H1 (cell line): ENCODE measurements at regions not wholly inside any gene's neighbourhood (a gene's known extent, or its start where the extent isn't known, plus 50 kb on each side); places are given as distances from the start of the nearest gene placed in this dataset.

ENCODE experiments used
- CTCF ChIA-PET: fragments of 300-600 bp; sonication (Branson Sonifier 250); formaldehyde crosslinking; loops from one replicate; lab custom pipeline; 2021; ENCODE audit not compliant: partially characterized antibody; lab: Charles Lee
- POLR2A ChIA-PET: fragments of 300-600 bp; sonication (Branson Sonifier 250); formaldehyde crosslinking; loops from one replicate; lab custom pipeline; 2021; ENCODE audit warnings: inconsistent platforms; ENCODE audit not compliant: partially characterized antibody; lab: Charles Lee
- DNase-seq, 2 experiments: peaks; one replicate each; pipeline versions ENCODE4 v3.0.0 to v3.0.0-alpha.2; 2010 to 2022; ENCODE audit warnings: low spot score in 2 of 2, low read depth in 1 of 2, mixed read lengths in 1 of 2
- FAIRE-seq: peaks from 2 replicates; lab custom pipeline; 2011; peaks lifted over from hg19 to GRCh38; lab: Jason Lieb, UNC
- H2AFZ ChIP-seq: 2 replicates; pipeline ENCODE4 v1.8.1; 2012; ENCODE audit warnings: low read length, inconsistent platforms
- H2AK5ac ChIP-seq: 2 replicates; pipeline ENCODE4 v1.6.1; 2013; ENCODE audit warnings: low read depth, low read length
- H2BK120ac ChIP-seq: replicated peaks from 2 replicates; pipeline ENCODE3; 2013; ENCODE audit warnings: low read depth, low read length, inconsistent platforms
- H2BK12ac ChIP-seq: 2 replicates; pipeline ENCODE4 v1.6.1; 2013; ENCODE audit warnings: low read depth, low read length
- H2BK15ac ChIP-seq: 2 replicates; pipeline ENCODE4 v1.6.1; 2013; ENCODE audit warnings: low read length
- H2BK20ac ChIP-seq: 2 replicates; pipeline ENCODE4 v1.6.1; 2013; ENCODE audit warnings: low read length
- H2BK5ac ChIP-seq: 2 replicates; pipeline ENCODE4 v1.6.1; 2013; ENCODE audit warnings: low read depth, low read length
- H3K14ac ChIP-seq: 2 replicates; pipeline ENCODE4 v1.6.1; 2013; ENCODE audit warnings: inconsistent platforms; ENCODE audit not compliant: insufficient read length
- H3K18ac ChIP-seq: 2 replicates; pipeline ENCODE4 v1.6.1; 2013; ENCODE audit warnings: low read length; ENCODE audit errors: extremely low read depth
- H3K23ac ChIP-seq: 2 replicates; pipeline ENCODE4 v1.6.1; 2013; ENCODE audit warnings: inconsistent platforms; ENCODE audit not compliant: insufficient read length
- H3K23me2 ChIP-seq: 2 replicates; pipeline ENCODE4 v1.6.1; 2013; ENCODE audit warnings: low read depth, low read length
- H3K27ac ChIP-seq: 2 replicates; pipeline ENCODE4 v1.6.1; 2011; ENCODE audit warnings: low read depth, low read length, inconsistent platforms
- H3K27me3 ChIP-seq, 4 experiments: replicated peaks in 1 of 4; 1 replicate in 1 of 4; 2 replicates in 3 of 4; pipeline versions ENCODE4 v1.6.1 to v1.8.1; 2011 to 2013; ENCODE audit warnings: low read length in 3 of 4, mild to moderate bottlenecking in 3 of 4, inconsistent platforms in 2 of 4, mixed read lengths in 2 of 4, moderate library complexity in 1 of 4; ENCODE audit not compliant: control insufficient read depth in 3 of 4, insufficient read depth in 3 of 4; ENCODE audit errors: extremely low read depth in 1 of 4
- H3K36me3 ChIP-seq, 4 experiments: 2 replicates each; pipeline versions ENCODE4 v1.6.1 to v1.8.1; 2011 to 2013; ENCODE audit warnings: mild to moderate bottlenecking in 4 of 4, low read length in 3 of 4, moderate library complexity in 2 of 4, control low read depth in 1 of 4, inconsistent platforms in 1 of 4; ENCODE audit not compliant: insufficient read depth in 4 of 4, control insufficient read depth in 2 of 4
- H3K4ac ChIP-seq: replicated peaks from 2 replicates; pipeline ENCODE3; 2013; ENCODE audit warnings: low read length, low read depth, mixed read lengths, inconsistent platforms; ENCODE audit not compliant: insufficient read length
- H3K4me1 ChIP-seq, 4 experiments: replicated peaks in 1 of 4; 1 replicate in 1 of 4; 2 replicates in 3 of 4; pipeline versions ENCODE4 v1.6.1 to v1.8.1; 2011 to 2013; ENCODE audit warnings: low read length in 3 of 4, inconsistent platforms in 2 of 4, mixed read lengths in 1 of 4; ENCODE audit not compliant: insufficient read depth in 4 of 4, control insufficient read depth in 3 of 4
- H3K4me2 ChIP-seq, 2 experiments: 2 replicates each; pipeline versions ENCODE4 v1.6.1 to v1.8.1; 2011 to 2013; ENCODE audit warnings: low read depth in 2 of 2, low read length in 2 of 2, control low read depth in 1 of 2, inconsistent platforms in 1 of 2, mild to moderate bottlenecking in 1 of 2; ENCODE audit not compliant: insufficient read depth in 1 of 2
- H3K4me3 ChIP-seq, 4 experiments: fragments of 200-600, 300-600 bp in 1 of 4; sonication (generic), shearing (Covaris generic), sonication (Bioruptor Twin) in 1 of 4; 2 replicates each; pipeline versions ENCODE4 v1.5.1 to v1.8.1; 2011 to 2016; ENCODE audit warnings: low read length in 4 of 4, low read depth in 3 of 4, control low read depth in 2 of 4, inconsistent platforms in 2 of 4, mild to moderate bottlenecking in 2 of 4, mixed read lengths in 1 of 4, moderate library complexity in 1 of 4; ENCODE audit not compliant: insufficient read depth in 2 of 4; ENCODE audit errors: extremely low read depth in 1 of 4
- H3K56ac ChIP-seq: replicated peaks from 2 replicates; pipeline ENCODE3; 2013; ENCODE audit warnings: low read depth, mild to moderate bottlenecking, mixed read lengths, low read length, inconsistent platforms; ENCODE audit not compliant: insufficient read length
- H3K79me1 ChIP-seq: 2 replicates; pipeline ENCODE4 v1.6.1; 2013; ENCODE audit warnings: low read depth, low read length, control low read depth
- H3K79me2 ChIP-seq, 2 experiments: 2 replicates each; pipeline versions ENCODE4 v1.6.1 to v1.8.1; 2012 to 2013; ENCODE audit warnings: low read length in 2 of 2, mild to moderate bottlenecking in 2 of 2, inconsistent platforms in 1 of 2; ENCODE audit not compliant: insufficient read depth in 2 of 2, control insufficient read depth in 1 of 2
- H3K9ac ChIP-seq, 4 experiments: replicated peaks in 1 of 4; 1 replicate in 1 of 4; 2 replicates in 3 of 4; pipeline versions ENCODE4 v1.6.1 to v1.8.1; 2011 to 2013; ENCODE audit warnings: low read depth in 3 of 4, low read length in 3 of 4, control low read depth in 2 of 4, mild to moderate bottlenecking in 2 of 4, moderate library complexity in 2 of 4, inconsistent platforms in 1 of 4; ENCODE audit errors: extremely low read depth in 1 of 4
- H3K9me3 ChIP-seq, 2 experiments: 2 replicates each; pipeline versions ENCODE4 v1.6.1 to v1.8.1; 2012 to 2013; ENCODE audit warnings: mild to moderate bottlenecking in 2 of 2, moderate library complexity in 2 of 2, control low read depth in 1 of 2, inconsistent platforms in 1 of 2, low read depth in 1 of 2, low read length in 1 of 2, mixed read lengths in 1 of 2; ENCODE audit not compliant: insufficient read depth in 2 of 2
- H4K20me1 ChIP-seq, 2 experiments: replicated peaks in 1 of 2; 2 replicates each; pipeline versions ENCODE3 to v1.8.1; 2011 to 2013; ENCODE audit warnings: inconsistent platforms in 2 of 2, low read length in 2 of 2, mild to moderate bottlenecking in 1 of 2; ENCODE audit not compliant: insufficient read depth in 2 of 2, control insufficient read depth in 1 of 2
- H4K5ac ChIP-seq: 2 replicates; pipeline ENCODE4 v1.6.1; 2013; ENCODE audit warnings: low read length, low read depth, mixed read lengths, inconsistent platforms; ENCODE audit not compliant: insufficient read length
- H4K8ac ChIP-seq: 2 replicates; pipeline ENCODE4 v1.8.0; 2013; ENCODE audit warnings: mild to moderate bottlenecking, moderate library complexity, low read length, inconsistent platforms; ENCODE audit not compliant: insufficient read depth; ENCODE audit errors: extremely low read depth
- H4K91ac ChIP-seq: replicated peaks from 2 replicates; pipeline ENCODE3; 2013; ENCODE audit warnings: low read length, mixed read lengths, inconsistent platforms; ENCODE audit not compliant: insufficient read length
- CBX8 ChIP-seq: fragments of 300-800, 300-1000 bp; sonication (generic); IDR thresholded peaks from 2 replicates; pipeline ENCODE4 v1.7.1; 2016; ENCODE audit warnings: low read depth, low read length, borderline replicate concordance
- GTF2F1 ChIP-seq: IDR thresholded peaks from 2 replicates; pipeline ENCODE4 v1.6.1; 2012; ENCODE audit warnings: low read depth, low read length, improper control_type of control experiment, borderline replicate concordance
- NANOG ChIP-seq: IDR thresholded peaks from 2 replicates; pipeline ENCODE4 v1.6.1; 2011; ENCODE audit warnings: low read length, low read depth, mild to moderate bottlenecking, inconsistent platforms; ENCODE audit not compliant: insufficient read depth, poor library complexity, severe bottlenecking
- POLR2AphosphoS5 ChIP-seq: IDR thresholded peaks from 2 replicates; pipeline ENCODE4 v1.6.1; 2011; ENCODE audit warnings: low read depth, low read length
- POU5F1 ChIP-seq: IDR thresholded peaks from 2 replicates; pipeline ENCODE4 v1.6.1; 2011; ENCODE audit warnings: low read depth, mild to moderate bottlenecking, low read length, moderate library complexity
- RBBP5 ChIP-seq: IDR thresholded peaks from 2 replicates; pipeline ENCODE4 v1.7.1; 2012; ENCODE audit warnings: low read depth, mild to moderate bottlenecking, inconsistent platforms, low read length, moderate library complexity, borderline replicate concordance
- RXRA ChIP-seq: IDR thresholded peaks from 2 replicates; pipeline ENCODE4 v1.6.1; 2011; ENCODE audit warnings: low read depth, mild to moderate bottlenecking, low read length, moderate library complexity; ENCODE audit not compliant: insufficient read depth
- SIX5 ChIP-seq: IDR thresholded peaks from 2 replicates; pipeline ENCODE4 v1.6.1; 2011; ENCODE audit warnings: mild to moderate bottlenecking, low read depth, low read length
- SP1 ChIP-seq: IDR thresholded peaks from 2 replicates; pipeline ENCODE4 v1.6.1; 2011; ENCODE audit warnings: low read depth, low read length
- SP2 ChIP-seq: IDR thresholded peaks from 2 replicates; pipeline ENCODE4 v1.6.1; 2012; ENCODE audit warnings: mild to moderate bottlenecking, low read length, inconsistent platforms
- SRF ChIP-seq: IDR thresholded peaks from 2 replicates; pipeline ENCODE4 v1.6.1; 2011; ENCODE audit warnings: mild to moderate bottlenecking, low read depth, low read length, moderate library complexity
- TAF7 ChIP-seq: optimal IDR thresholded peaks from 2 replicates; pipeline ENCODE3; 2011; ENCODE audit warnings: low read depth, mild to moderate bottlenecking, inconsistent platforms, low read length, moderate library complexity, borderline replicate concordance
- TCF12 ChIP-seq: IDR thresholded peaks from 2 replicates; pipeline ENCODE4 v1.6.1; 2011; ENCODE audit warnings: low read depth, mild to moderate bottlenecking, low read length
- ZNF274 ChIP-seq: IDR thresholded peaks from 2 replicates; pipeline ENCODE4 v1.7.0; 2012; ENCODE audit warnings: low read length, borderline replicate concordance; ENCODE audit errors: extremely low read depth
- WGBS, 2 experiments: shearing (Covaris generic) in 1 of 2; methylation state at CpG; one replicate each; pipeline versions ENCODE4 v1.1.6 to v1.1.7; 2013 to 2015; ENCODE audit warnings: low lambda C conversion rate in 2 of 2, mixed read lengths in 2 of 2, inconsistent platforms in 1 of 2, low coverage in 1 of 2, missing lambda C conversion rate in 1 of 2; ENCODE audit not compliant: insufficient replicate concordance in 2 of 2, insufficient coverage in 1 of 2, insufficient read length in 1 of 2; ENCODE audit errors: extremely low coverage in 1 of 2, missing lambda C conversion rate in 1 of 2; 5-methylcytosine and 5-hydroxymethylcytosine counted together
- TF ChIP-seq, protein P1 (sequence below): IDR thresholded peaks from 2 replicates; pipeline ENCODE4 v1.6.1; 2011; ENCODE audit warnings: low read length, improper control_type of control experiment

DNA sequence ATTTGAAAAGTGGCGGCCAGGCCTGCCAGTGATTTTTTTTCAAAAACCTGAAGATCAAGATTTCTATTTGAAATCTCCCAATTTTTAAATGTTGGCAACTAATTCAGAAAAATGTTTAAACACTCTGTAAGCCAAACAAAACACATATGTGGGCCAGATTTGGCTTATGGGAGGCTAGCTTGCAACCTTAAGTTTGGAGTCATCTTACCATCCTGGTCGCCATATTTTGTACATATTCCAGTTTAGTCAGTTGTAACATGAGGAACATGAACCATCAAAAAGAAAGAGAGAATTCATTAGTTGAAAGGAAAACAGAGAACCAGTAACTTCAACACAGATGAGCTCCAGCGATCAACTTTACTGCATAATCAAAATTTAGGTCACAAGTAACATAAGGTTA, 115.4 kb downstream of the TMEM26 start:
- no peaks in the 10 kb centered on the region for H3K4me1 ChIP-seq
- H3K14ac ChIP-seq = no peak overlapping the region
- no peak overlapping the region for H2BK20ac ChIP-seq
- H3K4me2 ChIP-seq = no peak overlapping the region
- H3K9me3 ChIP-seq = no peaks in the 10 kb centered on the region
- no peak overlapping the region for H3K4ac ChIP-seq
- CTCF ChIA-PET = no interaction called here
- H2BK5ac ChIP-seq = no peak overlapping the region
- H3K18ac ChIP-seq = no peak overlapping the region
- no peaks in the 10 kb centered on the region for H4K20me1 ChIP-seq
- no peak overlapping the region for H2AK5ac ChIP-seq
- H3K36me3 ChIP-seq = no peaks in the 10 kb centered on the region
- H3K79me2 ChIP-seq = no peaks in the 10 kb centered on the region
- H3K4me3 ChIP-seq = no peak overlapping the region
- no peaks in the 10 kb centered on the region for H3K27me3 ChIP-seq
- H2BK120ac ChIP-seq = no peak overlapping the region
- no peak overlapping the region for H2BK15ac ChIP-seq
- no peak overlapping the region for H3K56ac ChIP-seq
- H4K8ac ChIP-seq = no peak overlapping the region
- H3K79me1 ChIP-seq = no peaks in the 10 kb centered on the region
- 89% methylated on average over 3 of the region's 3 CpGs; no CpG with 5 or more reads in 1 of the 2 experiments for WGBS, 2 experiments
- no peaks in the 10 kb centered on the region for H3K23me2 ChIP-seq
- no peak overlapping the region for H3K9ac ChIP-seq
- no peak overlapping the region for H2AFZ ChIP-seq
- no peak overlapping the region for H2BK12ac ChIP-seq
- H3K27ac ChIP-seq = no peak overlapping the region
- no peak overlapping the region for H4K5ac ChIP-seq
- H4K91ac ChIP-seq = no peak overlapping the region
- no peak overlapping the region for H3K23ac ChIP-seq
- no peak for DNase-seq
- no peak for FAIRE-seq
- POLR2A ChIA-PET = no interaction called here
- TF ChIP-seq CBX8 (no peak), SP2 (no peak), POU5F1 (no peak), TCF12 (no peak), SP1 (no peak), GTF2F1 (no peak), RXRA (no peak), SIX5 (no peak), SRF (no peak), POLR2AphosphoS5 (no peak), ZNF274 (no peak), TAF7 (no peak), NANOG (no peak), RBBP5 (no peak)
- TF ChIP-seq, protein P1, sequence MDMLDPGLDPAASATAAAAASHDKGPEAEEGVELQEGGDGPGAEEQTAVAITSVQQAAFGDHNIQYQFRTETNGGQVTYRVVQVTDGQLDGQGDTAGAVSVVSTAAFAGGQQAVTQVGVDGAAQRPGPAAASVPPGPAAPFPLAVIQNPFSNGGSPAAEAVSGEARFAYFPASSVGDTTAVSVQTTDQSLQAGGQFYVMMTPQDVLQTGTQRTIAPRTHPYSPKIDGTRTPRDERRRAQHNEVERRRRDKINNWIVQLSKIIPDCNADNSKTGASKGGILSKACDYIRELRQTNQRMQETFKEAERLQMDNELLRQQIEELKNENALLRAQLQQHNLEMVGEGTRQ = no peak
